CD4-positive, alpha-beta T cell treated with Interferon alpha-2 for 1 hour (primary cell): ENCODE measurements at regions not wholly inside any gene's neighbourhood (a gene's known extent, or its start where the extent isn't known, plus 50 kb on each side); places are given as distances from the start of the nearest gene placed in this dataset.

ENCODE experiments used
- DNase-seq, 2 donors: peaks; one replicate each; pipeline ENCODE4 v3.0.0-alpha.2; 2020 to 2022

DNA sequence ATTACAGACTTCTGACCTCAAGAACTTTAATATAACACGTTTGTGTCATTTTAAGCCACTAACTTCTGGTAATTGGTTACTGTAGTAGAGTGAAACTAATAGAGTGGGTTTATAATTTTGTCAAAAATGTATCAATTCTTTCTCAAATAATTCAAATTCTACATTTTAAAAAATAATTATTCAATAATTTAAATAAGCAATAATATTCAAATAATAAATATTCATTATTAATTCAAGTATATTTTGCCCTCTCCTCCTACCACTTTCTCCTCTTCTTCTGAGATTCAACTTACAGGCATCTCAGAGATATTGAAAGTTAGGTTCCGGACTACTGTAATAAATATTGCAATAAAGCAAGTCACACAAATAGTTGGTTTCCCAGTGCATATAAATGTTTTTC, 1107.1 kb downstream of the KCNT2 start:
- DNase-seq, result no peak

DNA sequence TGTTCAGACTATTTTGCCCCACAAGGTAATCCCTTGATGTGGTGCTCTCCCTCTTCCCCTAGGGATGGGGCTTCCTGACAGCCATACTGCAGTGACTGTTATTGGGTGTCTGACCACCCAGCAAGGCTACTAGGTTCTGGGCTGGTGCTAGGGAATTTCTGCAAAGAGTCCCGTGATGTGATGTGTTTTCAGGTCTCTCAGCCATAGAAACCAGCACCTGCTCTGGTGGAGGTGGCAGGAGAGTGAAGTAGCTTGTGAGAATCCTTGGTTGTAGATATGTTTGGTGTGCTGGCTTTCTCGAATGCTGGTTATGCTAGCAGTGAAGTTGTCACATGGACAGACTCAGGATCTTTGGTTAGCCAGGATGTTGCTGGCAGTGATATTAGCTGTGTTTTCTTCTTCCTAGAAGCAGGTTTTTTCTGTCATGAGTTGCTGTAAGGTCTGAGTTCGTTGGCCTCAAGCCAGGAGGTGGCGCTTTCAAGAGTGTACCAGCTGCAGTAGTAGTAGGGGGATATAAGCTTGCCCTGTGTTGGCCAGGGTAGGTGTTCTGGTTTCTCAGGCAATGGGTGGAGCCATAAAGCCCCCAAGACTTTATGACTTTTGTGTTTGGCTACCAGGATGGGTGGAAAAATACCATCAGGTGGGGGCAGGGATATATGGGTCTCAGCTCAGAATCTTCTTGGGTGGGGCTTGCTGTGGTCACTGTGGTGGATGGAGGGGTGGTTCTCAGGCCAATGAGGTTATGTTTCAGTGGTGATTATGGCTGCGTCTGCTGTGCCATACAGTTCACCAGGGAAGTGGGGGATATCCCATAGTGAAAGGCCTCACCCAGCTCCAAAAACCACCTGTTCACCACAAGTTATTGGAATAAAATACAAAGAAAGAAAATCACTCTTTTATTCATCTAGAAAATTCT, 1112.3 kb downstream of the KCNT2 start:
- DNase-seq, result no peak

DNA sequence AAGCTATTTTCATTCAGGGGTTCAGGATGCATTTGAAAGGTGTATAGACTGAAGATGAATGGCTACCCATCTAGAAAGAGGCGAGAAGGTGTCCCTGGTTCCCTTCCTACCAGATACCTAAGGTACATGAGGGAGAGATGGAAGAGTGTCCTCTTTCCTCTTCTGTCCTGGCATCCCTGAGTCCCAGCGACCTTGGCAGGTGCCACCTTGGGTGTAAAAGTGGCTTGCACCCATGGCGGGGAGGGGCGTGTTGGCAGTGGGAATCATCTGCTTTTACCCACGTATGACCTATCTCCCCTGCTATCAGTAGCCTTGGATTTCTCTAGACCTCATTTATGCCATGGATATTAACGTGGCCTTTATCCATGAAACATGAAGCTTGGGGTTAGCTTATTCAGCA, 1126.1 kb downstream of the KCNT2 start:
- DNase-seq, result no peak

DNA sequence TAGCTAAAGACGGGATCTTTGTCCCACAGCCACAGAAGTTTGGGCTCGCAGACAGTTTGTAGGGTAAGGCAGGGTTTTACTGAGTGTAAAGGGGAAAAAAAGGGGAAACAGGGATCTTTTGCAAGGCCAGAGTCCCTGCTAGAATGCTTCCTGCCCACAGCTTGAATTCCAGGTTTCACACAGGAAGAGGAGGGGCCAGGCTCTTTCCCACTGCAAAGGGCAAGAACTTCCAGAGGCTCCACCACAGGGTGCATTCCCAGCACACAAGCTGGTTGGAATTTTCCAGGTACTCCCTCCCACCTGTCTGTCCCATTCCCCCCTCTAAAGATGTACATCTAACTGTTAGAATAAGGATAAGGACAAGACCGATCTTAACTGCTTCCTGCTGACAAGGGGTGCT, 1126.9 kb downstream of the KCNT2 start:
- no peak for DNase-seq

DNA sequence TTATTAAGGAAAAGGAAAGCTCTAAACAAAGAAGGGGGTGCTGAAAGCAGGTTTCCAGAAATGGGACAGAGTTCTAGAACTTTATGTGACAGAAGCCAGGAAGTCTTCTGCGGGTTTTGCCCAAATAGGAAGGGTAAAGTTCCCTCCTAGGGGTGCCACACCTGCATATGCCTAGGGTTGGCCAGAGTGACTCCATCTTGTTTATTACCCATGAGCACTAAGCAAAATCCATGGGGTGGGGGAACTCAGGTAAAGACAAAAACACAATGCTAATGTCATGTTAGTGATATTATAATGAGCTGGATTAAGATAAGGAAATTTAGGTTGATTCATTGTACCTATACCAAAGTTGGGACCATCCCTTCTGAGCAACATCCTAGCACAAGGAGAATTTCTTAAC, 1132.7 kb downstream of the KCNT2 start:
- DNase-seq, result no peak

DNA sequence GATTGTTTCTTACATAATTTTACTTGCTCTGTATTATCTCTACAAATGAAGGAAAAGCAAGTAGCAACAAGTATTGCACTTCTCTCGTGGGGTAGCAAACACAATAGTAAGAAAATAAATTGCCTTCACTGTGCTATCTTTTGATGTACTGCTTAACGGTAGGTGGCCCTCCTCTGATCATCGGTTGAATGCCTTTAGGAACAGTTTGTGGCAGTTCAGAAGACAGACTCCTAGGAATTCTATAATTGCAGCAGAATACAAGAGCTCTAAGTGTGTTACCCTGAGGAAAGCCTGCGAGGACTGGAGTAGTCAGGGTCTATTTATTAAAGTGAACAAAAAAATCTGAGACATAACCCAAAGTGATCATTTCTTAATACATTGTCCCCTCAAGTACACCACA, 1135.9 kb downstream of the KCNT2 start:
- no peak for DNase-seq

DNA sequence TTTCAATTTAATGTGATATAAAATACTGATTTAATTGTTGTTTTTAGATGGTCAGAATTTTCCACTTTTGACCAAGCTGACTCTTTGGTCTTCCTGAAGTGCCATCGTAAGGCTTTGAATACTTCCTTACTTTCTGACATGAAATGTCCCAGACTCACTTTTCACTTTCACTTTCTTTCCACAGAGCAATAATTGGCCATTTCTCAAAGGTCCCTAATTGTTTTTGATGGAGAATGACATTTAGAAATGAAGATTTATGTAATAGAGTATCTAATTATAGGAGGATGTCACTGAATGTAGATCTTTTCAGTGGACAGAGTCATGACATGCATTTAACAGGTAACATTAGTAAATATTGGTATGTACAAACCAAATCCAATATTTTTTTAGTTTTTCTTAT, 1141.6 kb downstream of the KCNT2 start:
- no peak for DNase-seq

DNA sequence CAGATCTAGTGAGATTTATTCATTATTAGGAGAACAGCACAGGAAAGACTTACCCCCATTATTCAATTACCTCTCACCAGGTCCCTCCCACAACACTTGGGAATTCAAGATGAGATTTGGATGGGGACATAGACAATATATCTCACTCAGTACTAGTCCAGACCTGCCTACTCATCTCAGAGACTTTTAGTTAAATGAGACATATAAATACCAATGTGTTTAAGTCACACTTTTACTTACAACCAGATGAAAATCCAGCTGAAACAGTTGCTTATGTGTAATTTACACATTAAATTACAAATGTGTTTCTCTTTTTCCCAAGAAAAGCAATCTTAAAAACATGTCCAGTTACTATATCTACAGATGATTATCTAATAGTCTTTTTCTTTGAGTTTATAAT, 1145.6 kb downstream of the KCNT2 start:
- DNase-seq, result no peak

DNA sequence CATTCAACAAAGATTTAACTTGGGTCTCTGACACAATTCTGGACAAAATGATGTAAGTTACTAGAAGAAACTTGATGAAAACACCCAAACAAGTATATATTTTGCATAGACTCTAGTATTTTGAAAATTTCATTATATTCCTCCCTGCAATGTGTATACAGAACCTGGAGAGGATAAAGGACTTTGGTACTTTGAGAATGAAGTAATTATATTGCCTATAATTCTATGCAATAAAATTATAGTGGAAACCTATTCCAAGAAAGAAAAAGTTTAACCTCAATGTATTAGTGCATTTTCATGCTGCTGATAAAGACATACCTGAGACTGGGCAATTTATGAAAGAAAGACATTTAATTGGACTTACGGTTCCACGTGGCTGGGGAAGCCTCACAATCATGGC, 1146.1 kb downstream of the KCNT2 start:
- DNase-seq, result no peak

DNA sequence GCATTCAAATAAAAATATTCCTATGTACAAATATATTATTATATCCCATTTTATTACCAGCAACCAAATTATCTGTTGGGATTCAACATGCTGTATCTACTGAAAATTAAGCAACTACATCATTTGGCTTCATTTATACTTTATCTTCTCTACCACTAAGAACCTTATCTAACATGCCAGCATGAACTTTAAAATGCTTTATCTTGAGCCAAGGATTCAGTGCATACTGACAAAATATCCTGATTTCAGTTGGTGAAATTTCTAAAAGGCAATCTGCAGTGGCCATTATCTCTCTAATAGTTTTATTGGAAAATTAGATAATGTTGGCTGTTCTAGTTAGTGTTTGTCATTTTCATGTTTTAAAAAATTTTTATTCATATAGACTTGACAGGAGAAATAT, 1149.9 kb downstream of the KCNT2 start:
- DNase-seq, result no peak

DNA sequence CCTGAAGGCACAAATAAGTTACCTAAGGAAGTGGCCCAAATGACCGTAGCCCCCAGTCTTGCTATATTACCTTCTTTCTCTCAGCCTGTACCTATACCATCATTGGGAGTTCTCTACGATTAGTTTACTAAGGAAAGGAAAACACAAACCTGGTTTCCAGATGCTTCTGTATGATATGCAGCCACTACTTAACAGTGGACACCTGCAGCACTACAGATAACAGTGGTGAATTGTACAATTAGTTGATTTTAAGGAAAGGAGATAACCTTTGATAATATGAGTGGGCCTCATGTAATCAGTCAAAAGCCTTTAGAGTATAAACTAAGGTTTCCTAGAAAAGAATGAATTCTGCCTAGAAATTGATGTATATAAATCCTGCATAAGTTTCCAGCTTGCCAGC, 1157.4 kb downstream of the KCNT2 start:
- no peak for DNase-seq

DNA sequence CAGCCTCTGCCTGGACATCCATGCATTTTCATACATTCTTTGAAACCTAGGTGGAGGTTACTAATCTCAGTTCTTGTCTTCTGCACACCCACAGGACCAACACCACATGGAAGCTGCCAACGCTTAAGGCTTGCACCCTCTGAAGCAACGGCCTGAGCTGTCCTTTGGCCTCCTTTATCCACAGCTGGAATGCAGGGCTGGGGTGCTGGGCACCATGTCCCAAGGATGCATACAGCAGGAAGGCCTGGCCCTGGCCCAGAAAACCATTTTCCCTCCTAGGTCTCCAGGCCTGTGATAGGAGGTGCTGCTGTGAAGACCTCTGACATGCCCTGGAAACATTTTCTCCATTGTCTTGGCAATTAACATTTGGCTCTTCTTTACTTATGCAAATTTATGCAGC, 1168.6 kb downstream of the KCNT2 start:
- DNase-seq, result no peak

DNA sequence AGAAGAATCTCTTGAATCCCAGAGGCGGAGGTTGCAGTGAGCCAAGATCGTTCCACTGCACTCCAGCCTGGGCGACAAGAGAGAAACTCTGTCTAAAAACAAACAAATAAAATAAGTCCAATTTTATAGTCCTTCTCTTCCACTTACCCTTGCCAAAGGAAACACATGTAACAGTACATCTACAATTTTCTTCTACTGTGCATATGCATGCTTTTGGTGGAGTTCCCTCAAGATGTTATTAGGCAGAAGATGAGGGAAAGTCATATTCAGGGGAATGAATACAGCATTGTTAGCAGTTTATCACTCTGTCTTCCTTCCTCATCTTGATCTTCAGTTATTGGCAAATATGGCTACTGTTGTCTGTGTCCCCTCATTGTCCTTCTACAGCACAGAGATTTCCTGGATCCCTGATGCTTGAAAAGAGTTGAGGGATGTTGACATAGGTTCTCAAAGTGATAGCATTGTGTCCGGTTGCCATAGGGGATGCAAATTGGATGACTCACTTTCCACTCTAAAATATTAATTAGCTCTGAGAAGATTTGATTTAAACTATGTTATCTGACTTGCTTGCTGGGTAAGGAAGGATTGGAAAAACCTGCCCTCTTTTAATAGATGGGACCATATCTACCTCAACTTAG, 1173.6 kb downstream of the KCNT2 start:
- DNase-seq, result no peak

DNA sequence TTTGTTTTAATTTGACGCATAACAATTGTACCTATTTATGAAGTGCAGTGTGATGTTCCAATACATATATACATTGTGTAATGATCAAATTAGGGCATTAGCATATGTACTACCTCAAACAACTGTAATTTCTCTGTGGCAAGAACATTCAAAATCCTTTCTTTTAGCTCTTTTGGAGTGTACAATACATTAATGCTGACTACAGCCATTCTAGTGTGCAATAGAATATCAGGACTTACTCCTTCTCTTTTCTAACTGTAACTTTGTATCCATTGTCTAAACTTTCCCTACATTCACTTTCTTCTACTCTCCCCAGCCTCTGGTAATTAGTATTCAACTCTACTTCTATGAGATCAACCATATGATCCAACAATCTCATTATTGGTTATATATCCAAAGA, 1177.4 kb downstream of the KCNT2 start:
- no peak for DNase-seq

DNA sequence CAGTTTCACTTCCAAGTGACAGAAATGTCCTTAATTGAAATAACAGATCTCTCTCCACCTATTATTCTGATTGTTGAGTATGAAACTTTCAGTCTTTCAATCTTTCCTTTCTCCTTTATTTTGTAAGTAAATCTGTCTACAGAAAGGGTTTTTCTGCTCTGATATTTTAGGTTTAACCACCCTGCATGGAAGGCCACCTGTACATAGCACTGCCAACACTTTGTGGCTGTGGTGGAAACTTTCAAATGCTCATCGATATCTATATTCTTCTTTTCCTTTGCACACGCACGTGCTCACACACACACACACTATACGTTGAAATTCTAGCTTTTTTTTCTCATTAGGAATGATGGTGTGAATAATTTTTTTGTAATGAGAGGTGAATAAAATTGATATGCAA, 1179.3 kb downstream of the KCNT2 start:
- DNase-seq, result no peak

DNA sequence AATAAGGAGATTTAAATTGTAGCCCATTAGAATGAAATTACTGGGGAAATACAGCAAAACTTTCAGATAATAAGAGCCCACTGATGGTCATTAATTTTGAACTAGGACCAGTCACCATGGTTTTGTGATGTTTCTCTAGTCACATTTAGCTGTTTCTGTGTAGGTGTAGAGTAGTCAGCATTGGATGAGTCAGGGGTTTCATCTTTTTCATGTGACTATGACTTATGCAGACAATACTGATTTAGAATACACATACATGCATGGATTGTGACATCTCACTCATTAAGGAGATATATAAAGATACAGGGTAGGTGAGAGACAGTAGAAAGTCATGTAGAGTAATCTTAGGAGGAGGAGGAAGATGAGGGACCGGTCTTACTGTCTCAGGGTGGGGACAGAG, 1192.7 kb downstream of the KCNT2 start:
- DNase-seq, result no peak

DNA sequence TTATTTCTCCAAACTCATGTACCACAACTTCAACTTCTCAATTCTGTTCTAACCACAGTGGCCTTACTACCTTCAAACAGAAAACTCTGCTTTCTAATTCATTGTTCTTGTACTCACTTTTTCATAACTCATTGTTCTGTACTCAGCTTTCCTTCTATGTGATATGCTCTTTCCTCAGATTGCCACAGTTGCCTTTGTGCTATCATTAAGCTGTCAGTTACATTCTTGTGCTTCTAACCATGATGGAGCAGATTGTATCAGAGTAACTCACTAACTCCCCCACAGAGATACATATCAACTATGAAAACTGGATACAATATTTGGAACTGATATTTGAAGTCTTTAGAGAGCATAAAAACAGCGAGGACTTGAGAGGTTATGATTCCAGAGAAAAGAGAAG, 1213.7 kb downstream of the KCNT2 start:
- DNase-seq, result no peak

DNA sequence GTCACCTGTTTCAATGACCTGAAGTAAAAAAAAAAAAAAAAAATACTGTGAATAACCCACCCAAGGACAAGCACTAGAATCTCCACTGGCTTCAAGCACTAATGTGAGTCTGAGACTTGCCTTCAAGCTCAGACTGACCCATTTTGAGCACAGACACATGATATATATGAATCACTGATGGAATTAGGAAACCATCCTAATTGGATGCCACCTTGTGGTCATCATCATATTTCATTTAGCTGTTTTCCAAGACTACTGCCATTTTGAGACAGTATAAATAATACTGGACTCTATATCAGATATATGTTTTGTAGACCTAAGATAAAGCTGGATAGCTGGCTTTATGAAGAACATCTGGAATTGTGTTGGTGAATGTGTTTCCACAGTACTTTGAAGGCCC, 1232.0 kb downstream of the KCNT2 start:
- DNase-seq, result no peak

DNA sequence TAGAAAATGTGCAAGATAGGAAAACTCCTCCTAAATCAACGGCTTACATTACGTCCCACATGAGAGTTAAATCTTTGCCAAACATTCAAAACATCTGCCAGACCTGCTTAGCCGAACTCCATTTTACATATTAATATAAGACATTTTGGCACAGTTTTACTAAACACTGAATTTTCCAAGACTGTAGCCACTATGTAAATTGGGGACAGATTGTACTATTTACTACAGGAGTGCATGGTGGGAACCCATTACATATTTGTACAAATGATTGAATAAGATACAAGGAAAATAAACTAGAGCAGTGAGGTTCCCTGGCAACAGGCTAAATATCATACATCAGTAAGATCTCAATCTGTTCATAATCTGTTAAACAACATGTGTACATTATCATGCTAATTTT, 1234.4 kb downstream of the KCNT2 start:
- no peak for DNase-seq

DNA sequence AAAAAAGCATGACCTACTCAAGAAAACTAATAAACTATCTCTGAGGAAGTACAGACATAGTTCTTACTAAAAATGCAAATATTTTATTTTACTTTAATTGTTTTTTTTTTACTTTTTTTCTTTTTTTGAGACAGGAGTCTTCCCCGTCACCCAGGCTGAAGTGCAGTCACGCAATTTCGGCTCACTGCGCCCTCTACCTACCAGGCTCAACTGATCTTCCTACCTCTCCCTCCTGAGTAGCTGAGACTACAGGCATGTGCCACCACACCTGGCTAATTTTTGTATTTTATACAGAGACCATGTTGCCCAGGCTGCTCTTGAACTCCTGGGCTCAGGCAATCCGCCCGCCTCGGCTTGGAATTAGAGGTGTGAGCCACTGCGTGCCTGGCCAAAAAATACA, 1263.1 kb downstream of the KCNT2 start:
- no peak for DNase-seq

DNA sequence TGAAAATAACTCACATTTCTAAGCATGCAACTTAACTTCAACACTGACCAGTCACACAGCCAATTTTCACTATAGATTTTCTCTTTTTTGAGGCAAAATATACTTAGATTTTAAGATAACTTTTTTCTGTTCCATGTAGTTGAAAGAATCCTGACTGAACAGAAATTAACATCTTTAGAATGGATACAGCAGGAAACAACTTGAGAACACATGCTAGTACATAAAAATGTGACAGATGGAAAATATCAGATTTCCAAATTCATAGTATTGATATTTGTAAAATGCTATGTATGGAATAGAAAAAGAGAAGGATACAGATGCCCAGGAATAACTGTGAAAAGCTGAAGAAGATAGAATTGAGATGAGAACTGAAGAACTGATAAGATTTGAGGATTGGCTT, 1270.6 kb downstream of the KCNT2 start:
- DNase-seq, result no peak

DNA sequence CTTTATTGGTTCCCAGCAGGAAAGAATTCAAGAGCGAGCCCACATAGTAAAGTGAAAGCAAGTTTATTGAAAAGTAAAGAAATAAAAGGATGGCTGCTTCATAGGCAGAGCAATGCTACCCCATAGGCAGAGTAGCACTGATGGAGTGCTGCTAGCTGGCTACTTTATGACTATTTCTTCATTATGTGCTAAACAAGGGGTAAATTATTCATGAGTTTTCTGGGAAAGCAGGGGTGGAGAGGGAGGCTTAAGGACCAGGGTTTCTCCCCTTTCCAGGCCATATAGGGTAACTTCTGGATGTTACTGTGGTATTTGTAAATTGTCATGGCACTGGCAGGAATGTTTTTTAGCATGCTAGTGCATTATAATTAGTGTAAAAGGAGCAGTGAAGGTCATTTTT, 1271.4 kb downstream of the KCNT2 start:
- DNase-seq, result no peak

DNA sequence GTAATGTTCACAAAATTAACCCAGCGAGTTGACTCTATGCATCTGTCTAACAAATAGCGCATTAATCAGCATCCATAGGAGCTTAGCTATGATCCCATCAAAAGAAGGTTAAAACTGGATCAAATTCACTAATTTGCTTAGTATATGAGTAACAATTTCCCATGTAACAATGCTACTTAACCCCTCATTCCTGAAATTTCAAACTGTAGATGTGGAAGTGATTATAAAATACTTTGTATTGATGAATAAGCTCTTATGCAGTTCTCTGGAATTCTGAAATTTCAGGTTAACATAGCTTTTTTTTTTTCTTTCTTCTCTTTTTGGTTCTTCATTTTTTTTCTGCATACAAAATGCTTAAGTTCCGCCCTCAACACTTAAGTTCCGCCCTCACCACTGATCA, 1272.7 kb downstream of the KCNT2 start:
- no peak for DNase-seq

DNA sequence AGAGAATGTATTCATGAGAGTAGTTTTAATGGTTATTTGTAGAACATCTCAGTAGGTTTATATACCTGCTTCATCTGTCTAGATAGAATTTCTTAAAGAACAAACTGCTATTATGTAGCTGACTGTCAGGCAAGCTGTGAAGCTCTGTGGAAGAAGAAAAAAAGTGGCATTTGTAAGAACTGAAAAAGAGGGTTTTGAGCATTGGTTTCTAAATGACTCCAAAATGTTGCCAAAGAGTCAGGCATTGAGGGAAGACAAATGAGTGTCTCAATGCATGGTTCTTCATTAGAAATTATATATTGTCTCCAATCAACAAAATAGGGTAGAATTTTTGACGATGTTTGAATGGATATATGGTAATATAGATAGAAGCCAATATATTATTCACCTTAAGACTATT, 1276.1 kb downstream of the KCNT2 start:
- no peak for DNase-seq

DNA sequence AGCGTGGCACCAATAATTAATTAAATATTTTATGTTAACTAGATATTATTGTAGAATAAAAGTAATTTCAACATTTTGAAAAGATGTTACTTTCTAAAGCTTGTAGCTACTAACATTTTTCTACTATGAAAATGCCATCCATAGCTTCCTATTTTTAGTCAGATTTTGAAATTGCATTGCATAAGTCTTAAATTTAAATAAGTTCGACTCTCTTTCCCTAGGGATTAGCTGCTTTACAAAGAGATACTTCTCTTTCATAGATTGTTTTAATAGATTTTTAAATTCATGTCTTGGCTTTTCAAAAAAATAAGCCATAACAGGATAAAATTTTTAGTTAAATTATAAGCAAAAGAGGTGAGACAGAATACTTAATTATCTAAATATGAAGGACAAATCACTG, 1279.6 kb downstream of the KCNT2 start:
- no peak for DNase-seq
